NCI-H1417 (cell line): ENCODE measurements at regions not wholly inside any gene's neighbourhood (a gene's known extent, or its start where the extent isn't known, plus 50 kb on each side); places are given as distances from the start of the nearest gene placed in this dataset.

ENCODE experiments used
- DNase-seq, 3 experiments: peaks; one replicate each; lab custom pipeline; 2025; lab: John Stamatoyannopoulos, UW

DNA sequence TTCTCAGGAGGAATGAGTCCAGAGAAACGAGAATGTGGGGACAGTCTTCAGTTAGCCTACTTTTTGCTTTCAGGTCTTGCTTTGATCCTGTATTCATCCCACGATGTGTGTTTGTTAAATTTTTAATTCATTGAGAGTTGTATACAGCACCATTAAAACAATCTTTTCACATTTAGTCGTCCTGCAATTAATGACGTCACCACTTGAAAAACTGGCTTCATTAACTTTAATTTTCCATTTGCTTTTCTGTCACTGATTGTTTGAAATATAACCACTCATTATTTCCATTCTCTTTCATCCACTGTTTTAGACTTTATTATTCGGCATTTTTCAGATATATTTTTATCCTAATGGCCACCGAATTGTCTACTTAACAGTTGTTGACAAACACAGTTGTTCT, 146.9 kb downstream of the TFEC start:
- DNase-seq = no peak

DNA sequence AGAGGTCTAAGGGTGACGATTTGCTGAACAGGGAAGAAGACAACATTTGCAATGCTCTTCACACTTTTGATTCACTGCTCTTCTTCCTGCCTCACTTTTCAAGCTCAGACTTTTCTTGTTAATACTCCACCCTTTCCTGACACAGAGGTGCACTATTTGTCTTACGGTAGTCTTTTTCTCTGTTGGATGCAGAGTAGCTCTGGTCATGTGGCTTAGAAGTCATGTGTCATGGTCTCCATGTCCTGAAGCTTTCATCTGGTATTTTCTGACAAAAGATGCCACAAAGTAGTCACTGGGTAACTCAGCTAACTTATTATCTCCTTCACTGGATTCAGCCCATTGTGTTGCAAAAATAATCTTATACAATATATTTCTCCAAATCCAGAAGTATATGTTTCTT, 149.1 kb downstream of the TFEC start:
- DNase-seq = no peak

DNA sequence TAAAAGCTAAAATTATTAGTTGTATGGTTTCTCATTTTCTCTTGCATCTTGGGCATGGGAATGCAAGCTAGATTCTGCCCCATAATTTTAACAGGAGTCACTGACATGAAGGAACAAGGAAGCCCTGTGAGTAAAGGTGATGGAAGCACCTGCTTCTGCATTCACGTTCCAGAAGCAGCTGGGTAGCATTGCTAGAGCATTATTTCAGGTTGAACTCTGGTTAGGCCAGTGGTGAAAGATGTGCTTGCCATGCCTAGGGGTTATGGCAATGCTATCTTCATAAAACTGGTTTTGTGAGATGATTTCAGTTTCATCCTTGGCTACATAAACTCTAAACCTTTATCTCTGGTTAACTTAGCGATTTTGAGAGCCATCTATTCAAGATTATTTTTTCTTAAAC, 151.4 kb downstream of the TFEC start:
- no peak for DNase-seq

DNA sequence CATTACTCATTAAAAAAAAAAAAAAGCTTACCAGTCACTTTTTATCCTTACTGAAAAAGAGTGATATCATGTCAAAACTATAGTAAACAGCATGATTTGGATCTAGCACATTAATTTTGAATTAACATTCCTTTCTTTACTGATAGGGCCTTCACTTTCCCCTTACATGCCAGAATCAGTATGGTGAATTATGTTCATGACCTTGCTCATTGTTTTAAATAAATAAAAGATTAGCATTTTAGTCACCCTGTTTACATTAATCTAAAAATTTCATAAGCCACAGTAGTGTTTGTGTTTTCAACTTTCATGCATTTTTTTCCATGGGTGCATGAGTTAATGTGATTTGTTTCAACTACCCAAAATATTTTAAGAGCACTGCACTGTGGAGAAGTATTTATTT, 160.8 kb downstream of the TFEC start:
- no peak for DNase-seq

DNA sequence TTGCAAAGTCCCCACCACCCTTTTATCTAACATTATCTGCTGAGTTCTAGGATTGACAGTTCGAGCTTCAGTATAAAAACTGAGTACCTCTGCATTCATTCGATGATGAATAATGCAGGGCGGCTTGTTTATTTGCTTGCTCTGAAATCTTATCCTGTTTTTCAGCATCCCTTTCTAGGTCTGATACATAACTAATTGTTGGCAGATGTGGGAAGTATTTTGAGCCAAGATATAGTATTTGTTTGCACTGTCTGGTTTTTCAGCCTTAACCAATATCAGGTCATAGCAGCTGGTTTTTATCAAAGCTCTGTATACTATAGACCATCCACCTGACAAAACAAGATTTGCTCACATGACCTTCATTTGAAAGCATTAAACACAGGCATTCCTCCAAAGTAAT, 161.4 kb downstream of the TFEC start:
- DNase-seq = peak in 1 of 3 experiments; percentile 29

DNA sequence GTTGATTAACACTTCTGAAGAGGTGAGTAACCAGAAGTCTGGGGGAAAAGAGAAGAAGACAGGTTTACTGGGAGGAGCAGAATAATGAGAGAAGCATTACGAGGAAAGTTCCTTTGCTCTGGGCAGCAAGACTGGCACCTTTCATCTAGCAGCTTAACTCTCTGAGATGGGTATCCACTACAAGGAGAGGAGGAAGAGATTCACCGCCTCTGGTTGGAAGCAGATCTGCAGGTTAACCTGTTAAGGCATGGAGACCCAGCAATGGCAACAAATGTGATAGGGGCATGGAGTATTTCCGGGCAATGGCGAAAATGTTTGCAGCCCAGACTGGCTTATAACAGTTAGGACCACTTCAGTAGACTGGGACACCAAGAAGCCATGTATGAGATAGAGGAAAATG, 162.2 kb downstream of the TFEC start:
- no peak for DNase-seq

DNA sequence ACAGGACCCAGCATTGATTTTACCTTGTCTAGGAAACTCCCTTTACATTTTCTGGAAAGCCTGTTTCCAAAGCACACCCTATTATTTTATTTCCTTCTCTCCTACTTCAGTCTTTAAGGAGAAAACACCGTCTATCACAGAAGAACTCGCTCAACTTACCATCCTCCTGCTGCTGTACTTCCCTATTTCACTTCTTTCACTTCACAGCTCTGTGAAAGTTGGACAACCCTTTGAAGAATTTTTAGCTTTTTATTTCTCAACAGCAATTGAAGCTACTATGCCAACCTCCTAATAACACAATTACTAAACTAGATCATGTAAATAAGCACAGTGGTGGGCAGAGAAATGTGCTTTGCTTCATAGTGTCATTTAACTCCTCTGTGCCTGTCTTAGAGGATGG, 166.5 kb downstream of the TFEC start:
- no peak for DNase-seq

DNA sequence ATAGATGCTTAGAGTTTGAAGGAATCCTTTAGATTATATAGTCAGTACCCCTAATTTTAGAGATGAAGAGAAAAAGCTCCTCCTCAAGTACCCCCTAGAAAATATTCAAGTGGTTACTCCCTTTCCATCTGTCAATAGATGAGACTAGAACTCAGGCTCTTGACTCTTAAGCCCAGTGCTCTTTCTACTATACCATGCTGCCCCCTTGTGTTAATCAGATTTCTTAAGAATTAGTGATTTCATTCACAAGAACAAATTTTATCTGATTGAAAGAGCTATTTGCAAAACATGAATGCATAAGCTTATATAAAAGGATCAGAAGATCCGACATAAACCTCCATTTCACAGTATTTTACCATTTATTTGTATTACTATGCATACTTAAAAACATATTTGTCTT, 179.3 kb downstream of the TFEC start:
- peak; percentile 30 to 80 (median 77) for DNase-seq

DNA sequence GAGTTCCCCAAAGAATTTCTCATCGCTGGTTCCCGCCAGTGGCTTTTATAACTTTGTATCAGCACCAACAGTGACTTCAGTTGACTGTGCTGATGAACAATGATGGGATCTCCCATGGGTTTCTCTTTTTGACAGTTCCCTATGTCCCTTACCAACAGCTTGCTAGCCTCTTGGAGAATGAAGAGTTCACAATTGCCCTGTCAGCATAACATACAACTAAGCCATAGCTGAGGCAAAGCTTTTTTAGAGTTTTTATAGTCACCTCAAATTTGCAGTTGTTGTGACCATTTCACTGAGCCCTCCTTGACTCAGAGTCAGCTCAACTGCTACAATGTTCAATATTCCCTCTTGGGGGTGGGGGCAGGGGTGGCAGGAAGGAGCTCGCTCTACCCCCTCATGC, 179.8 kb downstream of the TFEC start:
- no peak for DNase-seq

DNA sequence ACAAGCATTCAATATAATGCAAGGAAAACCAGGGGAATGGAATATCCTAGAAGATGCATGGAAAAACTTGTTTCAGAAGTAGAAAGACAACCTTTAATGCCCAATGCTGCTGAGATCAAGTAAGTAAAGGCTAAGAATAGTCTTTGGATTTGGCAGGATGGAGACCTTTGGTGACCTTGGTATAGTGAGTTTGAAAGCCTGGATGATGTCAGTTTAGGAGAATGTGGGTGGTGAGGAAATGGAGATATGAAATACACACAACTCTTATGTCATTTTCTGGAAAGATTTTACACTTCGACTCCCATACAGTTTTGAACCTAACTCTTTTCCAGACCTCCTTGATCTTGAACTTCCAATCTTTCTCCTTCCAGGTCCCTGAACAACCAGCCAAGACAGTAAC, 185.7 kb downstream of the TFEC start:
- DNase-seq = no peak

DNA sequence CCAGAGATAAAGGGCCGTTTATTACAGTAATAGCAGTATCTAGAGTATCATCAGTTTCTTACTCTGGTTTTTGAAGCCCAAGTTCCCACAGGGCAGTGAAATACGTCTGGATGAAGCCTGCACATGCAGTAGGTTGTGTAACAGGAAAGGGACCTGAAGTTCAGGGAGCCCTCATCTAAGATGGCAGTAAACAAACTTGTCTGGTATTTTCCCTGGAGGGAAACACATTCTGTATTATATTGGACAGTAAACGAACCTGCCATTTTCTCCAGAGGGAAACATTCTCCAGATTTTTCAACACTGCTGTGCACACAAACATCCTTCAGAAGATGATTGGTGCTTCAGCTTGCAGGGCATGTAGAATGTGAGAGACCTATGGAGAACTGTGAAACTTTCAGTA, 189.9 kb downstream of the TFEC start:
- peak in 1 of 3 experiments; percentile 27 for DNase-seq

DNA sequence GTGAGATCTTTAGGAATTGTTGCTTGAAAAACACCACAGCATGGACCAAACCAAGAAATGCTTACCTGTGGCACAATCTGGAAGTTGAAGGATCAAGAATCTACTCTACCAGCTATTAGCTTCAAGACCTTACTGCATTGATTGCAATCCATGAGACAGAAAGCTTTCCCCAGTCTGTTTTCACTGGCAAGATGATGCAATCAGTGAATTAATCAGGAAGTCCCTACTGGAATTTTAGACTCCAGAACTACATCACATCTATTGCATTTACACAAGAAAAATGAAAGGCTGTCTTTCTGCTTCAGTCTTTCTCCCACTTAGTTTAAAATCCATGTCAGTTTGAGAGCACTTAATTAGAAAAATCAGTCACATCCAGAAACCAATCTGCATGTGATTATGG, 191.7 kb downstream of the TFEC start:
- no peak for DNase-seq

DNA sequence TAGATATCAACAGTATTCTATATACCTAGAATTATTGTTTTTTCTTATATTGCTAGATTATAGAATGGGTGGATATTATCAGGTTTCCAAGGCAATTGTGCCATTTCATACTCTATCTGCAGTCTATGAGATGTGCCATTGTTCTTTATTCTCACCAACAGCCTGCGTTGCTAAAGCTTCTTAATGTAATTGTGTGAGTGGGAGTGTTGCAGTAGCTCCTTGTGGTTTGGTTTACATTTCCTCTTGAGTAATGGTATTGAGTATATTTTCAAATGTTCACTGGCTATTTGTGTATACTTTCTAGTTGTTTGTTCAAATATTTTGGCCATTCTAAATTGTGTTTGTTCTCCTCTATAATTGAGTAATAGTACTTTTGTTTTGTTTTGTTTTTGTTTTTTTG, 199.2 kb downstream of the TFEC start:
- DNase-seq = no peak

DNA sequence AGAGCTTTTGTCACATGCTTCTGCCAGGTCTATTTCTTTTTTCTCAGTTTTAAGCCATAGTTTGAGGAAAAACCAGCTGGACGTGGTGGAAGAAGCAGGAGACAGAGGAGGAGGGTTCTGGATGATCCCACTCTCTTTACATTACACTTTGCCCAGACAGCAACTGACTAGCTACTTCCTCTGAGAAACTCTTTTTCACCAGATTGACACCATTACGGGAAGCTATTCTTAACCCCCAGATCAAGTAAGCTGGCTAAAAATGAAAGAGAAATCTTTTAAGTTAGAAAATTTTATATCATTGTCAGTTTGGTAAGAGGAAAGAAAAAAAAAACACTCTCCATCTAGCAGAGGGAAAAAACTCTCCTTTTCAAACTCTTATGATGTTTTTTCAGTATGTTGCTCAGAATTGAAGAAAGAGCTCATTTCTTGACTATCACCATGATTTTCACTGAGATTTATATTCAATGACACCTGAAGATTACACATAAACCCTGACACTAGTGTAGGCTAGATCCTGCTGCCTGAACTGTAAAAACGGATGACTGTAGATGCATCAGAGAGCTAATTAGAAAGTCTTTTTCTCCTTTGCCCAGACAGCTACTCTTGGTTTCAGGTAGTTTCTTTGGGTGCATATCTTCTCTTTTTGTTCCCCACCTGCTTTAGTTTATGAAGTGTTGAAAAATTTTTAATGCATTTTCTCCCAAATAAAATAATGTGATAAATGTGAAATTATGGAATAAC, 203.1 kb downstream of the TFEC start:
- no peak for DNase-seq

DNA sequence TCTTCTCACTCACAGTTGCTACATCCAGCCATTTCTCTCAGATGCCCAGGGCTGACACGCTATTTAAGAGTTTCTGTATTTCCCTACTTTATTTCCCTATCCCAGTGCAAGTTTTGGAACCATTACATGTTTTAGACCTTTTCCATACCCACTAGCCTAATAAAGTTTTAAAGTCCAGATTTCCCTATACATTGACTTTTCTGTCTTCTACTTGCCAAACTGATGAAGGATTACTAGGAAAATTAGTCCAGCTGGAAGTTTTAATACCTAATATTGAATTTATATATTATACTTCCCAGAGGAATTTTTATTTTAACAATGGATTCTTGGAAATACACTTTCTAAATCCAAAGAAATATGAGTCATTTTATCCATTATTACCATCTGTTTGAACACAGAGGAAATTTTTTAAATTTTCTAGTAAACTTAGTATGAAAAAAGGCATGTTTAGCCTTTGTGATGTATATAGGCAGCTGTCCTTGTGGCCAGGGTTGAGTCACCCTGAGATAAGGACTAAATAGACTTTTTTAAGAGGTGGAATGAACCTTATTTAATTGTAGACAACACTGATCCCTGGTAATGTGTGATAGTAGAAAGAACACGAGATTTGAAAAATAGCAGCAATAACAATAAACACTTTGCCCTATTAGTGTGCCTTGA, 205.0 kb downstream of the TFEC start:
- DNase-seq = no peak

DNA sequence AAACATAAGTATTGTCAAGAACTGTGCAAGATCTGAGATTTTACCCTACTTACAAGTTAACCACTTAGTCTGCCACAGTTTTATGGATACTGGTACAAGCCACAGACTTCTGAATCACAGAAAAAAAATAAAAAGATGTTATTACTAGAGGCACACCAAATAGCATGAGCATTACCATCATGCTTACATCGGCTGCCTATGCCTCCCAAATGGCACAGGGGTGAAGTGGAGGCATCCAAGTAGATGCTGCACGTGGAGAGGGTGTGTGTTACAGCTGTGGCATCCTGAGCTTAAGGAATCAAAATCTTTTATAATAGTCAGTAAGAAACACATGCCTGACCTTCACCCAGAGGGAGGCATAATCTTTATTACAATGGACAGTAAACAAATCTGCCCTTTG, 207.8 kb downstream of the TFEC start:
- no peak for DNase-seq

DNA sequence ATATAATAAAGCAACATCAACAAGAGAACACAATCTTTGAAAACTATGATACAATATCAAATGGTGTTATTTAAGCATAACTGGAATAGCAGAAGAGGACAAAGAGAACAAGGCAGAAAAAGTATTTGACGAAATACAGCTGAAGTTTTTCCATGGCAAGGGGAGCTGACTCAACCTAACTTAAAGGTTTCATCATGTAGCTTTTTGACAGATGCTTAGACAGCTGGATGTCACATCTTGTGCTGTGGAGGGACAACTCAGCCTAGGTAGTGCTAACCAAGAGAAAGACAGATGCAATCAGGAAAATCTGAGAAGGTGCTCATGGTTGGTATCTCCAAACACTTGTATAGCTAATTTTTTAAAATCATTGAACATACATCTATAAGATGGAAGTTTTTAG, 208.2 kb downstream of the TFEC start:
- no peak for DNase-seq

DNA sequence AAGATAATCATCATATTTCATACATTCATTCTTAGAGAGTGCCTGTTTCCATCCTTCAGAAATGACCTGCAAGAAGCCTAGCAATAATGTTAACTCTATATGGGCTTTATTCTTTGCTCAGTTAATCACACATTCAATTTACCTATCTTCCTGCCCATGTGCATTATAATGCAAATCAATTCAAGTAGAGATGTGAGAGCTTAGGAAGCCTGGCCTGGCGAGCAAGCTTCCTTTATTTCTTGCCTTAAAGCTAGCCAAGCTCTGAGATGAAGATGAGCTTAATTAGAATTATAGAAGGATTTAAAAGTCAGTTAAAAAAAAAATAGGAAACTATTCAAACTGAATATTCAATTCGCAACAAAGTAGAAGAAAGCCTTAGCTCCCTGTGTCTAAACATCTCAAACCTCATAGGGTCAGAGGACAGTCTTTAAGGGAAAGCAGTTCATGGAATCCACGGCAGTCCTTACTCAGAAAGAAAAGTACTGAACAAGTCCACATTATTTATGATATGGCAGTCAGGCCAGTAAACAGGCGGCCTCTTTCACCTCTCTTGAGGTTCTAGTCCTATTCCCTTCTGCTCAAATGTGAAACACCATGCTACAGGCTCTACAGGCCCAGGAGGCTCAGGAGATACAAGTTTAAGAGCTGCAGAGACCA, 214.1 kb downstream of the TFEC start:
- DNase-seq = no peak

DNA sequence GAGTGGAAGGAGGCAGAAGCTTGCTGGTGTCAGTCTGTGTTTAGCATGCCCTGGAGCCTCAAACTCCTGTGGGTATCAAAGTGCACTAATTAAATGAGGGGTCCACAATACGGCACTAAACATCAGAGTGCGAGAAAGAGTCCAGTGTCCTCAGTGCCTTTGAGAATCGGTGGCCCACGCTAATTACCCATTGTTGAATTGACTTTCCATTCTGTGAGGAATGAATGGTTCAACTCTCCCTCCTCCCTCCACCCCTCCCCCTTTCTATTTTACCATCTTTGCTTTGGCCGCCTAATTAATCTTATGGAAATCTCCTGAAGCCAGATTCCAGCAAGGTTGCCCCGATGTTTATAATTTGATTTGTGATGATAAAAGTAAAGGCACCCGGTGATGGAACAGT, 217.8 kb downstream of the TFEC start:
- DNase-seq = peak in 1 of 3 experiments; percentile 41

DNA sequence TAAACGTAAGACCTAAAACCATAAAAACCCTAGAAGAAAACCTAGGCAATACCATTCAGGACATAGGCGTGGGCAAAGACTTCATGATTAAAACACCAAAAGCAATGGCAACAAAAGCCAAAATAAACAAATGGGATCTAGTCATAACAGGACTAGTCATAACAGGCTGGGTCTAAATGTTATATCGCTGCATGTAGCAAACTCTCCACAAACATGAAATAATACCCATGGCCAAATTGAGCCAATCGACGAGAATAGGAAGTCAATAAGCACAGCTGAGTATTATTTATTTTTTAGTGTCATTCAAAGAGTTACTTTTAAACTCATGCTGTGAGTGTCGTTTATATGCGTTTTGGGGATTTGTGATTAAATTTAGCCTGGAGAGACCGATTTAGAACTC, 225.1 kb downstream of the TFEC start:
- peak in 1 of 3 experiments; percentile 45 for DNase-seq

DNA sequence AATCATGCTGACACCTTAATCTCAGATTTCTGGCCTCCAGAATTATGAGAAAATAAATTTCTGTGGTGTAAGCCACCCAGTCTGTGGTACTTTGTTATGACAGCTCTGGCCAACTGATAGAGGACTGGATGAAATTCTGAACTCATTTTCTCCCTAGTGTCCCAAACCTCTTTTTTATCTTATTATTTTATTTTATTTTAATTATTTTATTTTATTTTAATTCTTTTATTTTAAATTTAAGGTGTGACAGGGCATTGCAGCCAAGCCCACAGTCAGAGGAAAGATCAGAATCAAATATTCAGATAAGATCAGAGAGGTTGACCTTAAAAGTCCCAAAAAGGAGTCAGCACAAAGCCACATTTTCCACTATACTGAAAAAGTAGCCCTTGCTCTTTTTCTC, 228.1 kb downstream of the TFEC start:
- no peak for DNase-seq

DNA sequence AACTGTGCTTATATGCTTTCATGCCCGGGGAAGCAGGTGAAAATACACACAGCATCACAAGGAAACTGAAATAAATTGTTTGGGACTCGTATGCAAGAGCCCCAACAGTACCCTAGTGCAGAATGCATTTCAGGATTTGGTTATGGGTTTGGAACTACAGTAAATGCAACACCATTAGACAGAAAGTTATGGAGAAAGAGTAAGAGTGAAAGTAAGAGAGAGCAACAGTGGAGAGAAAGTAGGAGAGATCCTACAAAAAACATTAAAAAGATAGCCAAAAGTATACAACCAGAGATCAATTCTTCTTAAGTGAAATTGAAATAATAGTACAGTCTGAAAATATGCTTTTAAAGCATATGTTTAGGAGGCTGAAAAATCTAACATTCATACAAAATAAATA, 231.1 kb downstream of the TFEC start:
- DNase-seq = no peak

DNA sequence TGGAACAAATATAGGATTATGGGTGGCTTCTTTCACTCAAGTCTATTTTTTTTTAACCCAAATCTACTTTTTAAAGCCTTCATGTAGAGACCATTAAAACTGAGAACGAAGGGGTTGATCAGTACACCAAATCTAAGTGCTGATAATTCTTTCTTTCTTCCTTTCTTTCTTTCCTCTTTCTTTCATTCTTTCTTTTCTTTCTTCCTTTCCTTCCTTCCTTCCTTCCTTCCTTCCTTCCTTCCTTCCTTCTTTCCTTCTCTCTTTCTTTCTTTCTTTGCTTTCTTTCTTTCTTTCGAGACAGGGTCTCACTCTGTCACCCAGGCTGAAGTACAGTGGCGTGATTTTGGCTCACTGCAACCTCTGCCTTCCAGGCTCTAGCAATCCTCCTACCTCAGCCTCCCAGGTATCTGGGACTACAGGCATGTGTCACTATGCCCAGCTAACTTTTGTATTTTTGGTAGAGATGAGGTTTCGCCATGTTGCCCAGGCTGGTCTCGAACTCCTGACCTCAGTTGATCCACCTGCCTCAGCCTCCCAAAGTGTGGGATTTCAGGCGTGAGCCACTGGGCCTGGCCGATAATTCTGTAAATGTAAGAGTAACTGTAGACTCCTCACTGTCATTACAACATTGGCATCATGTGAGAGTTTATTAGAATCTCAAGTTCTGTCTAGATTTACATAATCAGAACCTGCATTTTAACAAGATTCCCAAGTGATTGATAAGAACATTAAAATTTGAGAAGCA, 236.4 kb downstream of the TFEC start:
- DNase-seq = no peak
